SK-N-SH treated with all-trans-retinoic acid at 6 μM for 48 hours (cell line): ENCODE measurements at regions not wholly inside any gene's neighbourhood (a gene's known extent, or its start where the extent isn't known, plus 50 kb on each side); places are given as distances from the start of the nearest gene placed in this dataset.

Source experiments
- ARNTL ChIP-seq: fragments of 450-650 bp; formaldehyde crosslinking; IDR thresholded peaks from 2 replicates; pipeline ENCODE4 v1.5.0; 2020; ENCODE audit warnings: low read depth, mild to moderate bottlenecking, moderate library complexity, borderline replicate concordance
- BACH2 ChIP-seq: fragments of 250-450 bp; sonication (Bioruptor Pico); IDR thresholded peaks from 2 replicates; pipeline ENCODE4 v1.9.0; 2021; ENCODE audit warnings: mild to moderate bottlenecking, borderline replicate concordance
- ESRRG ChIP-seq: fragments of 250-450 bp; sonication (Bioruptor Pico); IDR thresholded peaks from 2 replicates; pipeline ENCODE4 v1.6.1; 2021; ENCODE audit warnings: mild to moderate bottlenecking
- GLIS3 ChIP-seq: fragments of 250-450 bp; sonication (Bioruptor Pico); IDR thresholded peaks from 2 replicates; pipeline ENCODE4 v1.5.0; 2020; ENCODE audit warnings: mild to moderate bottlenecking, moderate library complexity
- ISL1 ChIP-seq: fragments of 250-450 bp; sonication (Bioruptor Pico); IDR thresholded peaks from 2 replicates; pipeline ENCODE4 v2.1.2; 2022; ENCODE audit warnings: mild to moderate bottlenecking, moderate library complexity
- POU6F1 ChIP-seq: fragments of 250-450 bp; sonication (Bioruptor Pico); IDR thresholded peaks from 2 replicates; pipeline ENCODE4 v1.8.0; 2021; ENCODE audit warnings: low read depth, mild to moderate bottlenecking, moderate library complexity, borderline replicate concordance
- RARB ChIP-seq: fragments of 250-450 bp; sonication (Bioruptor Pico); IDR thresholded peaks from 2 replicates; pipeline ENCODE4 v1.8.0; 2021; ENCODE audit warnings: mild to moderate bottlenecking, moderate library complexity
- SNAI2 ChIP-seq: fragments of 250-450 bp; sonication (Bioruptor Pico); IDR thresholded peaks from 2 replicates; pipeline ENCODE4 v1.5.0; 2020; ENCODE audit warnings: mild to moderate bottlenecking, moderate library complexity
- TCF4 ChIP-seq: fragments of 250-450 bp; sonication (Bioruptor Pico); IDR thresholded peaks from 2 replicates; pipeline ENCODE4 v1.8.0; 2021; ENCODE audit warnings: mild to moderate bottlenecking, moderate library complexity, borderline replicate concordance
- TSHZ2 ChIP-seq: fragments of 250-450 bp; sonication (Bioruptor Pico); IDR thresholded peaks from 2 replicates; pipeline ENCODE4 v1.5.0; 2020; ENCODE audit warnings: mild to moderate bottlenecking, moderate library complexity
- ZFP30 ChIP-seq: fragments of 450-650 bp; formaldehyde crosslinking; IDR thresholded peaks from 2 replicates; pipeline ENCODE4 v1.5.0; 2022; ENCODE audit warnings: mild to moderate bottlenecking, moderate library complexity
- ZNF8 ChIP-seq: fragments of 450-650 bp; formaldehyde crosslinking; IDR thresholded peaks from 2 replicates; pipeline ENCODE4 v1.5.0; 2020; ENCODE audit warnings: mild to moderate bottlenecking, moderate library complexity
- TF ChIP-seq, protein P1 (sequence below): fragments of 250-450 bp; sonication (Bioruptor Pico); IDR thresholded peaks from 2 replicates; pipeline ENCODE4 v1.5.1; 2020; ENCODE audit warnings: low read depth, mild to moderate bottlenecking, moderate library complexity
- TF ChIP-seq, protein P2 (sequence below): fragments of 250-450 bp; sonication (Bioruptor Pico); IDR thresholded peaks from 2 replicates; pipeline ENCODE4 v1.8.0; 2020; ENCODE audit warnings: mild to moderate bottlenecking, moderate library complexity, borderline replicate concordance

DNA sequence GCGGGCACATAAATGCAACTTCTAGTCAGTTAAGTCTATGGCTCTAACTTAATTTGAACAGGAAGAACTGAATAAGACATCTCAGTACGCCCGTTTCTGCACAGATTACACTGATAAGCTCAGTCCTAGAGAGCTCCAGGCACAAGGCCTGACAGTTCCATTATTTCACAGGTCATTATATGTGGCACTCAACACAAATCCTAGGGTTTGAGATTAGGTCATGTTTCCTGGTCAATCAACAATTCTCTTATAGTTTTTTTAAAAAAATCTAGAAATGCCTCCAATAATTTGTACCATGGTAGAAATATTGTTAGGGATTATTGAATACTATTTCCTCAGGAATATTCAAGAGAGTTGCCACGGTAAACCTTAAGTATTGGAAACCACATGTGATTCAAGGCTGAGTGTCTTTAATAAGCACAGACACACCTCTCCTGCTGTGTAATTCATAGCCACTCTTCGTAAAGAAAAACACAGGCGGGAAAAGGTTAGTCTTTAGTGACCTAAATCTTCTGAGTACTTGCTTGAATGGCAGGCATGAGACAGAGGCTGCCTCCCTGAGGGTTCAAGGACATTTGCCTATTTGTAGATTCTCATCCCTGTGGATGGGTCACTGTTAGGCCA, 342.9 kb upstream of the ADGRL3 start:
- TF ChIP-seq, protein P1, sequence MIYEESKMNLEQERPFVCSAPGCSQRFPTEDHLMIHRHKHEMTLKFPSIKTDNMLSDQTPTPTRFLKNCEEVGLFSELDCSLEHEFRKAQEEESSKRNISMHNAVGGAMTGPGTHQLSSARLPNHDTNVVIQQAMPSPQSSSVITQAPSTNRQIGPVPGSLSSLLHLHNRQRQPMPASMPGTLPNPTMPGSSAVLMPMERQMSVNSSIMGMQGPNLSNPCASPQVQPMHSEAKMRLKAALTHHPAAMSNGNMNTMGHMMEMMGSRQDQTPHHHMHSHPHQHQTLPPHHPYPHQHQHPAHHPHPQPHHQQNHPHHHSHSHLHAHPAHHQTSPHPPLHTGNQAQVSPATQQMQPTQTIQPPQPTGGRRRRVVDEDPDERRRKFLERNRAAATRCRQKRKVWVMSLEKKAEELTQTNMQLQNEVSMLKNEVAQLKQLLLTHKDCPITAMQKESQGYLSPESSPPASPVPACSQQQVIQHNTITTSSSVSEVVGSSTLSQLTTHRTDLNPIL (CRISPR knock-in tag) = no peak
- TF ChIP-seq ISL1 (CRISPR knock-in tag) (no peak), ZNF8 (no peak), ZFP30 (CRISPR knock-in tag) (no peak), TSHZ2 (CRISPR knock-in tag) (no peak), GLIS3 (CRISPR knock-in tag) (no peak), POU6F1 (CRISPR knock-in tag) (no peak), ESRRG (CRISPR knock-in tag) (no peak), RARB (no peak), SNAI2 (CRISPR knock-in tag) (no peak), BACH2 (no peak), TCF4 (CRISPR knock-in tag) (no peak), ARNTL (CRISPR knock-in tag) (no peak)
- TF ChIP-seq, protein P2, sequence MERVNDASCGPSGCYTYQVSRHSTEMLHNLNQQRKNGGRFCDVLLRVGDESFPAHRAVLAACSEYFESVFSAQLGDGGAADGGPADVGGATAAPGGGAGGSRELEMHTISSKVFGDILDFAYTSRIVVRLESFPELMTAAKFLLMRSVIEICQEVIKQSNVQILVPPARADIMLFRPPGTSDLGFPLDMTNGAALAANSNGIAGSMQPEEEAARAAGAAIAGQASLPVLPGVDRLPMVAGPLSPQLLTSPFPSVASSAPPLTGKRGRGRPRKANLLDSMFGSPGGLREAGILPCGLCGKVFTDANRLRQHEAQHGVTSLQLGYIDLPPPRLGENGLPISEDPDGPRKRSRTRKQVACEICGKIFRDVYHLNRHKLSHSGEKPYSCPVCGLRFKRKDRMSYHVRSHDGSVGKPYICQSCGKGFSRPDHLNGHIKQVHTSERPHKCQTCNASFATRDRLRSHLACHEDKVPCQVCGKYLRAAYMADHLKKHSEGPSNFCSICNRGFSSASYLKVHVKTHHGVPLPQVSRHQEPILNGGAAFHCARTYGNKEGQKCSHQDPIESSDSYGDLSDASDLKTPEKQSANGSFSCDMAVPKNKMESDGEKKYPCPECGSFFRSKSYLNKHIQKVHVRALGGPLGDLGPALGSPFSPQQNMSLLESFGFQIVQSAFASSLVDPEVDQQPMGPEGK (CRISPR knock-in tag) = no peak
